Neural progenitor cell (in vitro differentiated cells): ENCODE measurements at regions not wholly inside any gene's neighbourhood (a gene's known extent, or its start where the extent isn't known, plus 50 kb on each side); places are given as distances from the start of the nearest gene placed in this dataset.

Experiments used
- DNase-seq: peaks from one replicate; pipeline ENCODE4 v3.0.0-alpha.2; 2016; ENCODE audit warnings: low spot score
- H2AFZ ChIP-seq: fragments of 200-600 bp; sonication (generic); replicated peaks from 2 replicates; pipeline ENCODE4 v1.6.1; 2016; ENCODE audit warnings: antibody characterized with exemption
- H3F3A ChIP-seq: fragments of 200-600 bp; sonication (generic); 2 replicates; pipeline ENCODE4 v1.6.1; 2016; ENCODE audit warnings: antibody characterized with exemption, low read depth
- H3K27ac ChIP-seq: fragments of 200-600 bp; sonication (generic); 2 replicates; pipeline ENCODE4 v1.5.1; 2016; ENCODE audit warnings: mild to moderate bottlenecking
- H3K27me3 ChIP-seq: fragments of 200-600 bp; sonication (generic); 2 replicates; pipeline ENCODE4 v1.6.1; 2016; ENCODE audit warnings: mild to moderate bottlenecking, moderate library complexity
- H3K36me3 ChIP-seq: fragments of 200-600 bp; sonication (generic); 2 replicates; pipeline ENCODE4 v1.5.1; 2016
- H3K4me1 ChIP-seq: fragments of 200-600 bp; sonication (generic); 2 replicates; pipeline ENCODE4 v1.6.1; 2016; ENCODE audit warnings: mixed run types
- H3K4me2 ChIP-seq: fragments of 200-600 bp; sonication (generic); 2 replicates; pipeline ENCODE4 v1.6.1; 2016
- H3K4me3 ChIP-seq: fragments of 200-600 bp; sonication (generic); 2 replicates; pipeline ENCODE4 v1.5.1; 2016
- H3K79me2 ChIP-seq: fragments of 200-600 bp; sonication (generic); 2 replicates; pipeline ENCODE4 v1.6.1; 2016; ENCODE audit warnings: low read depth
- H3K9ac ChIP-seq: fragments of 200-600 bp; sonication (generic); 2 replicates; pipeline ENCODE4 v1.6.1; 2016
- H3K9me3 ChIP-seq: fragments of 200-600 bp; sonication (generic); 2 replicates; pipeline ENCODE4 v1.5.1; 2016; ENCODE audit warnings: low read depth
- H4K20me1 ChIP-seq: fragments of 200-600 bp; sonication (generic); 2 replicates; pipeline ENCODE4 v1.6.1; 2016; ENCODE audit warnings: low read depth
- H3K27ac Mint-ChIP-seq: 3 replicates; pipeline ENCODE4 v1.8.0; 2021; ENCODE audit warnings: mixed read lengths
- H3K27me3 Mint-ChIP-seq: 2 replicates; pipeline ENCODE4 v1.8.0; 2022; ENCODE audit warnings: low read depth, mild to moderate bottlenecking, inconsistent platforms, moderate library complexity, mixed read lengths; ENCODE audit not compliant: insufficient read depth
- H3K36me3 Mint-ChIP-seq: 3 replicates; pipeline ENCODE4 v1.8.0; 2021; ENCODE audit warnings: mixed read lengths
- H3K4me1 Mint-ChIP-seq: 3 replicates; pipeline ENCODE4 v1.8.0; 2021; ENCODE audit warnings: mixed read lengths
- H3K4me3 Mint-ChIP-seq: 3 replicates; pipeline ENCODE4 v1.8.0; 2021; ENCODE audit warnings: mild to moderate bottlenecking, moderate library complexity, mixed read lengths
- H3K9me3 Mint-ChIP-seq: 3 replicates; pipeline ENCODE4 v1.8.0; 2020; ENCODE audit warnings: mixed read lengths
- EZH2 ChIP-seq: fragments of 200-600 bp; sonication (generic); IDR thresholded peaks from 2 replicates; pipeline ENCODE4 v1.6.1; 2017; ENCODE audit warnings: antibody characterized with exemption, mild to moderate bottlenecking, moderate library complexity
- EZH2phosphoT487 ChIP-seq: fragments of 200-600 bp; sonication (generic); IDR thresholded peaks from 2 replicates; pipeline ENCODE4 v1.6.1; 2017; ENCODE audit warnings: antibody characterized with exemption
- TF ChIP-seq, protein P1 (sequence below): fragments of 200-600 bp; sonication (generic); IDR thresholded peaks from 2 replicates; pipeline ENCODE4 v1.5.1; 2017; ENCODE audit warnings: antibody characterized with exemption, mild to moderate bottlenecking

DNA sequence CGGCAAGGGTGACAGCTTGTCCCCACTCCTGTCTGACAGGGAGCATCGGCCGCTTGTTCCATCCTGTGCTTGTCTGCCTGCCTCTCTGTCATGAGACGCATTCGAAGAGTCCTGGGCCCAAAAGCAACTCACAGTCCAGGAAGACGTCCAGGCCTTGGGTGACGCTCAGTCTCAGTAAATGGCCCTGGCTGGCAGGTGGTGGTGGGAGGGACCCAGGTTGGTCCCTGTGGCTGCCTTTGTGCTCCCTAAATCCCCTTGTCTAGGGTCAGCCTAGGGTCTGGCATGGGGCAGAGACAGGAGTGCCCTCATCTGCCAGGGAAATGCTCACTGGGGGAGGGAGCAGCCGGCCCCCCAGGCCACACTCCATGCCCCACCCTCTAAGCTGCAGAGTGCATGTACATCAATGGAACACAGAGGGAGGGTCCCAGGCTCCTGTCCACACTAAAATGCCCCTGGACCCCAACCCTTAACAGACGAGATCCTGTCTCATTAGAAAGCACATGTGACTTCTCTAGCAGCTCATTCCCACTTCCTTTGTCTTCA is 295.2 kb upstream of the ZNF32 start:
- H3K4me1 ChIP-seq: no peaks in the 10 kb centered on the region
- TF ChIP-seq EZH2phosphoT487 (no peak), EZH2 (no peak)
- TF ChIP-seq, protein P1, sequence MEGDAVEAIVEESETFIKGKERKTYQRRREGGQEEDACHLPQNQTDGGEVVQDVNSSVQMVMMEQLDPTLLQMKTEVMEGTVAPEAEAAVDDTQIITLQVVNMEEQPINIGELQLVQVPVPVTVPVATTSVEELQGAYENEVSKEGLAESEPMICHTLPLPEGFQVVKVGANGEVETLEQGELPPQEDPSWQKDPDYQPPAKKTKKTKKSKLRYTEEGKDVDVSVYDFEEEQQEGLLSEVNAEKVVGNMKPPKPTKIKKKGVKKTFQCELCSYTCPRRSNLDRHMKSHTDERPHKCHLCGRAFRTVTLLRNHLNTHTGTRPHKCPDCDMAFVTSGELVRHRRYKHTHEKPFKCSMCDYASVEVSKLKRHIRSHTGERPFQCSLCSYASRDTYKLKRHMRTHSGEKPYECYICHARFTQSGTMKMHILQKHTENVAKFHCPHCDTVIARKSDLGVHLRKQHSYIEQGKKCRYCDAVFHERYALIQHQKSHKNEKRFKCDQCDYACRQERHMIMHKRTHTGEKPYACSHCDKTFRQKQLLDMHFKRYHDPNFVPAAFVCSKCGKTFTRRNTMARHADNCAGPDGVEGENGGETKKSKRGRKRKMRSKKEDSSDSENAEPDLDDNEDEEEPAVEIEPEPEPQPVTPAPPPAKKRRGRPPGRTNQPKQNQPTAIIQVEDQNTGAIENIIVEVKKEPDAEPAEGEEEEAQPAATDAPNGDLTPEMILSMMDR: no peak
- no peaks in the 10 kb centered on the region for H3K9me3 Mint-ChIP-seq
- H3K27me3 Mint-ChIP-seq: peaks cover 2% of the 10 kb centered on the region
- no peaks in the 10 kb centered on the region for H3K36me3 ChIP-seq
- no peaks in the 10 kb centered on the region for H3F3A ChIP-seq
- H4K20me1 ChIP-seq: no peaks in the 10 kb centered on the region
- no peaks in the 10 kb centered on the region for H3K36me3 Mint-ChIP-seq
- peaks cover 15% of the 10 kb centered on the region for H3K4me1 Mint-ChIP-seq
- no peak overlapping the region for H3K4me3 ChIP-seq
- no peaks in the 10 kb centered on the region for H3K79me2 ChIP-seq
- no peak overlapping the region for H3K27ac ChIP-seq
- no peak overlapping the region for H3K4me2 ChIP-seq
- no peak overlapping the region for H2AFZ ChIP-seq
- no peak overlapping the region for H3K27ac Mint-ChIP-seq
- no peaks in the 10 kb centered on the region for H3K9me3 ChIP-seq
- no peak overlapping the region for H3K4me3 Mint-ChIP-seq
- no peaks in the 10 kb centered on the region for H3K27me3 ChIP-seq
- no peak for DNase-seq
- H3K9ac ChIP-seq: no peak overlapping the region

DNA sequence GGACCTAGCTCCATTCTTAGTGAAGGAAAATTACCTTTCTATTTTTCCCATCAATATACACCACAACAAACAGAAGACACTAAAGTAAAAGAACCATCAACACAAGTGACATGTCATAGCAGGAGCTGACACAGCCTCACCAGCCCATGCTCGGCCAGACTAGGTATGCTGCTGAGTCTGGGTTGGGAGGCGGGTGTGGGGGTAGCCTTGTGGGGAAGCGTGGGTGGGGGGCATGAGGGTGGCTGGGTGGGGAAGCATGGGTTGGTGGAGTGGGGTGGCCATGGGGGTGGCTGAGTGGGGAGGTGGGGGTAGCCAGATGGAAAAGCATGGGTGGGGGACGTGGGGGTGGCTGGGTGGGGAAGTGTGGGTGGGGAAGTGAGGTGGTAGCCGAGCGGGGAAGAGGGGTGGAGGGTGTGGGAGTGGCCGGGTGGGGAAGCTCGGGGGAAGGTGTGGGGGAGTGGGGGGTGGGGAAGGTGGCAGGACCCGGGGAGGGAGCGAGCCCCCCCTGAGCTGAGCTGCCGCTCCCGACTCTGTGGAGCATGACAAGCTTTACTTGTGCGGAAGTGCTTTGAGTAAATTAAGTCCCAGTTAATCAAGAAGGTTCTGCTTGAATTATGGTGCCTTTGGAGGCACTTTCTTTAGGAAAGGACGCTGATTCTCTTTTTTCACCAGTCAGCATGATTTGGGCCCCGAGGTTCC is 294.6 kb upstream of the ZNF32 start:
- TF ChIP-seq EZH2 (no peak), EZH2phosphoT487 (no peak)
- TF ChIP-seq, protein P1: no peak
- no peak overlapping the region for H3K4me3 ChIP-seq
- DNase-seq: no peak
- H3K9ac ChIP-seq: no peak overlapping the region
- H3K4me1 ChIP-seq: no peaks in the 10 kb centered on the region
- Mint-ChIP-seq H3K27me3 (peaks cover 2% of the 10 kb centered on the region), H3K4me1 (peaks cover 15% of the 10 kb centered on the region), H3K27ac (no peak overlapping the region), H3K9me3 (no peaks in the 10 kb centered on the region), H3K4me3 (no peak overlapping the region), H3K36me3 (no peaks in the 10 kb centered on the region)
- H3K4me2 ChIP-seq: no peak overlapping the region
- no peaks in the 10 kb centered on the region for H3K9me3 ChIP-seq
- no peaks in the 10 kb centered on the region for H3K36me3 ChIP-seq
- no peaks in the 10 kb centered on the region for H4K20me1 ChIP-seq
- H3K27ac ChIP-seq: no peak overlapping the region
- no peak overlapping the region for H2AFZ ChIP-seq
- H3K79me2 ChIP-seq: no peaks in the 10 kb centered on the region
- no peaks in the 10 kb centered on the region for H3K27me3 ChIP-seq
- H3F3A ChIP-seq: no peaks in the 10 kb centered on the region

DNA sequence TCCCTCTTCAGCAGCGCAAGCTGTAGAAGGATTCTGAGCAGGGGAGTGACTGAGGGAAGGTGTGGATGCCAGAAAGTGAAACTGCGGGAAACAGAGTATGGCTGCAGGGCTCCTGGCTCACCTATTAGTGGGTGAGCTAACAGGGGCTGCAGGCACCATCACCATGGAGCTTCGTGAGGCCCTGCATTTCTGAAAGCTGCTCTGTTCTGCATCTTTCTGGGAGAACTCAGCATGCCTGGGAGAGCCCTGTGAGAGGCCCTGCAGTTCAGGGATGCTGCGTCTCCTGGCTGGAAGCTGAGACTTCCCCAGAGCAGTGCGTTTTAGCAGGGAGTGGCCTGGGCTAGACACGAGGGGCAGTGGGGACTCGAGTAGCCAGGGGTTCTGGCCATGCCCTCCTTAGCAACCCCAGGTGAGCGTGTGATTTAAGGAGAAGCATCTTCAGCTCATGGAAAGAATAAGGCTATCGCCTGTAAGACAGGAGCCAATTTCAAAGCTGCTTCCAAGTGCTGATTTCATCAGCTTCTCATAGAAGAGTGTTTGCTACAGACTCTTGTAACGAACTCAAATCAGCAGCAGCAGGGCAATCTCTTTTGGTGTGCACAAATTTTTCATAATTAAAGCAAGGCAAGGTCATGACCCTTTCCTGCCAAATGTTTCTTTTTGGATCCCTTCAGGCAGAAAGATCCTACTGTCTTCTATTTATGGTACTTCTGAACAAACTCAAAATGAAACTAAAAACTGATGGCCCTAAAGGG is 293.6 kb upstream of the ZNF32 start:
- Histone ChIP-seq H3K4me1 (no peaks in the 10 kb centered on the region), H3K9me3 (no peaks in the 10 kb centered on the region), H3K79me2 (no peaks in the 10 kb centered on the region), H3K27ac (no peak overlapping the region), H3F3A (no peaks in the 10 kb centered on the region), H3K4me2 (no peak overlapping the region), H3K4me3 (no peak overlapping the region), H3K36me3 (no peaks in the 10 kb centered on the region), H3K27me3 (no peaks in the 10 kb centered on the region), H2AFZ (peak overlapping the region; percentile 28), H4K20me1 (no peaks in the 10 kb centered on the region), H3K9ac (no peak overlapping the region)
- no peak for DNase-seq
- Mint-ChIP-seq H3K36me3 (no peaks in the 10 kb centered on the region), H3K27me3 (peaks cover 2% of the 10 kb centered on the region), H3K9me3 (no peaks in the 10 kb centered on the region), H3K27ac (no peak overlapping the region), H3K4me1 (peaks cover 15% of the 10 kb centered on the region), H3K4me3 (no peak overlapping the region)
- TF ChIP-seq, protein P1: no peak
- TF ChIP-seq EZH2: no peak
- TF ChIP-seq EZH2phosphoT487: no peak
